ENCODE measurements at regions not wholly inside any gene's neighbourhood (a gene's known extent, or its start where the extent isn't known, plus 50 kb on each side); places are given as distances from the start of the nearest gene placed in this dataset.

- TF ChIP-seq CTCF (IDR thresholded peaks at IDR 0.05; ENCODE audit: insufficient read depth, low read depth, low read length): no peak
- TF ChIP-seq EZH2 (IDR thresholded peaks at IDR 0.05; ENCODE audit: insufficient read depth, low read length): no peak
Measured at GRCh38 chr2:117635481-117635880, 179.0 kb upstream of the DDX18 start.
